Mucosa of descending colon (tissue), 3 donors: ENCODE measurements at regions not wholly inside any gene's neighbourhood (a gene's known extent, or its start where the extent isn't known, plus 50 kb on each side); places are given as distances from the start of the nearest gene placed in this dataset.

ENCODE experiments used
- ATAC-seq: fragments of 200-7000 bp; cut with Tn5 transposase; one replicate; pipeline ENCODE4 v1.9.1; 2020; ENCODE audit warnings: mild to moderate bottlenecking, moderate library complexity
- DNase-seq, 3 donors: peaks; one replicate each; pipeline ENCODE4 v3.0.0-alpha.2; 2020
- H3K36me3 ChIP-seq: fragments of 200-600 bp; one replicate; pipeline ENCODE4 v1.8.0; 2021; ENCODE audit warnings: low read depth, mild to moderate bottlenecking
- H3K4me1 ChIP-seq: fragments of 200-600 bp; one replicate; pipeline ENCODE4 v1.8.0; 2021; ENCODE audit warnings: low read depth, mild to moderate bottlenecking
- H3K4me3 ChIP-seq: fragments of 200-600 bp; one replicate; pipeline ENCODE4 v1.8.0; 2021; ENCODE audit warnings: mild to moderate bottlenecking
- H3K9me3 ChIP-seq: fragments of 200-600 bp; one replicate; pipeline ENCODE4 v1.8.0; 2021; ENCODE audit warnings: mild to moderate bottlenecking
- CTCF ChIP-seq: fragments of 200-600 bp; IDR thresholded peaks from one replicate; pipeline ENCODE4 v1.8.0; 2022; ENCODE audit warnings: antibody characterized with exemption, mild to moderate bottlenecking
- intact Hi-C, 2 donors: fragments of 100-400 bp; cut with DNase I in 1 of 2; cut with micrococcal nuclease in 1 of 2; formaldehyde crosslinking; loops; one replicate each; pipeline versions ENCODE4 v1.11.0 to v1.11.1; 2022; cut with DNase I, micrococcal nuclease
- donor health status: DM: no; HTN: no; CAD: no; lungs with moderate emphysema.
- donor health status: DM: no; HTN: no; CAD: no.
- donor health status: DM: no; HTN: yes; CAD: no.

- TF ChIP-seq CTCF = no peak
- ATAC-seq = no peak
- H3K4me3 ChIP-seq = no peak overlapping the region
- intact Hi-C loops = no loop called here
- no peaks in the 10 kb centered on the region for H3K4me1 ChIP-seq
- H3K36me3 ChIP-seq = no peaks in the 10 kb centered on the region
- DNase-seq = no peak
- no peaks in the 10 kb centered on the region for H3K9me3 ChIP-seq
These were observed 173.4 kb upstream of the CHD1 start for GRCh38 chr5:99102073-99102697.

- intact Hi-C loops = no loop called here
- no peaks in the 10 kb centered on the region for H3K9me3 ChIP-seq
- TF ChIP-seq CTCF = no peak
- ATAC-seq = no peak
- no peak overlapping the region for H3K4me3 ChIP-seq
- no peaks in the 10 kb centered on the region for H3K36me3 ChIP-seq
- no peaks in the 10 kb centered on the region for H3K4me1 ChIP-seq
- no peak for DNase-seq
These were observed 170.9 kb upstream of the CHD1 start for GRCh38 chr5:99099691-99100090.

- no peaks in the 10 kb centered on the region for H3K4me1 ChIP-seq
- no peak for TF ChIP-seq CTCF
- no peak overlapping the region for H3K4me3 ChIP-seq
- no peak for DNase-seq
- intact Hi-C loops = no loop called here
- H3K9me3 ChIP-seq = no peaks in the 10 kb centered on the region
- no peak for ATAC-seq
- no peaks in the 10 kb centered on the region for H3K36me3 ChIP-seq
These were observed 161.2 kb upstream of the CHD1 start for GRCh38 chr5:99089822-99090549.

- Histone ChIP-seq H3K4me3 (no peak overlapping the region), H3K4me1 (no peaks in the 10 kb centered on the region), H3K9me3 (no peaks in the 10 kb centered on the region), H3K36me3 (no peaks in the 10 kb centered on the region)
- no peak for TF ChIP-seq CTCF
- DNase-seq (no peak), ATAC-seq (no peak)
- intact Hi-C loops = no loop called here
These were observed 159.5 kb upstream of the CHD1 start for GRCh38 chr5:99088309-99088708.

GRCh38 chr5:99083197-99083596 lies 154.4 kb upstream of the CHD1 start:
- H3K4me1 ChIP-seq = no peaks in the 10 kb centered on the region
- DNase-seq (no peak), ATAC-seq (no peak)
- H3K4me3 ChIP-seq = no peak overlapping the region
- TF ChIP-seq CTCF = no peak
- no peaks in the 10 kb centered on the region for H3K9me3 ChIP-seq
- no peaks in the 10 kb centered on the region for H3K36me3 ChIP-seq
- intact Hi-C loops = no loop called here
